ENCODE measurements at regions not wholly inside any gene's neighbourhood (a gene's known extent, or its start where the extent isn't known, plus 50 kb on each side); places are given as distances from the start of the nearest gene placed in this dataset.

GRCh38 chr2:151067658-151068369 lies 193.8 kb downstream of the RBM43 start:
- no peak for TF ChIP-seq CTCF (IDR thresholded peaks at IDR 0.05; ENCODE audit: poor library complexity)
- no peak for TF ChIP-seq EZH2phosphoT487 (IDR thresholded peaks at IDR 0.05; ENCODE audit: low read depth, severe bottlenecking, unreplicated experiment)
- no peak for TF ChIP-seq EZH2 (IDR thresholded peaks at IDR 0.05; ENCODE audit: borderline replicate concordance)
